HG03159 (cell line): ENCODE measurements at regions not wholly inside any gene's neighbourhood (a gene's known extent, or its start where the extent isn't known, plus 50 kb on each side); places are given as distances from the start of the nearest gene placed in this dataset.
"Not testable (repeated sequence)": the region's sequence is repeated elsewhere in the genome, so short reads cannot be mapped to it uniquely, and the experiment has no call there.

Experiments
- ATAC-seq: cut with Tn5 transposase; IDR thresholded peaks from one replicate; pipeline ENCODE4 v1.9.1; 2021; ENCODE audit warnings: mild to moderate bottlenecking, moderate library complexity; ENCODE audit not compliant: unreplicated experiment

- no peak for ATAC-seq
These were observed 476.8 kb upstream of the CYLC2 start for GRCh38 chr9:102518324-102518723.

GRCh38 chr9:102514541-102514940, 480.6 kb upstream of the CYLC2 start:
- ATAC-seq: no peak

GRCh38 chr9:102507044-102507687, 488.0 kb upstream of the CYLC2 start:
- ATAC-seq: no peak

- ATAC-seq: no peak
These were observed 488.7 kb upstream of the CYLC2 start for GRCh38 chr9:102506406-102506805.

GRCh38 chr9:102499468-102499867, 495.7 kb upstream of the CYLC2 start:
- ATAC-seq: no peak

- ATAC-seq: no peak
These were observed 497.4 kb upstream of the CYLC2 start for GRCh38 chr9:102497709-102498108.

- not testable (repeated sequence) for ATAC-seq
These were observed 508.2 kb upstream of the CYLC2 start for GRCh38 chr9:102486976-102487375.

GRCh38 chr9:102483651-102484050, 511.5 kb upstream of the CYLC2 start:
- ATAC-seq: no peak

GRCh38 chr9:102482776-102483175, 512.4 kb upstream of the CYLC2 start:
- ATAC-seq: no peak

- ATAC-seq: no peak
These were observed 515.9 kb upstream of the CYLC2 start for GRCh38 chr9:102479191-102479590.

GRCh38 chr9:102474357-102474756, 520.8 kb upstream of the CYLC2 start:
- ATAC-seq: no peak

- ATAC-seq: not testable (repeated sequence)
These were observed 525.7 kb upstream of the CYLC2 start for GRCh38 chr9:102469430-102469829.

- no peak for ATAC-seq
These were observed 533.8 kb upstream of the CYLC2 start for GRCh38 chr9:102461156-102461819.

- no peak for ATAC-seq
These were observed 535.3 kb upstream of the CYLC2 start for GRCh38 chr9:102459828-102460227.

- no peak for ATAC-seq
These were observed 538.6 kb upstream of the CYLC2 start for GRCh38 chr9:102456562-102456961.

GRCh38 chr9:102445906-102446305, 549.2 kb upstream of the CYLC2 start:
- no peak for ATAC-seq

GRCh38 chr9:102445181-102445747, 549.9 kb upstream of the CYLC2 start:
- no peak for ATAC-seq

GRCh38 chr9:102439583-102439982, 555.5 kb upstream of the CYLC2 start:
- ATAC-seq: no peak

GRCh38 chr9:102436599-102436998, 558.5 kb upstream of the CYLC2 start:
- not testable (repeated sequence) for ATAC-seq

GRCh38 chr9:102435427-102435826, 559.7 kb upstream of the CYLC2 start:
- no peak for ATAC-seq

- no peak for ATAC-seq
These were observed 560.6 kb upstream of the CYLC2 start for GRCh38 chr9:102434545-102434944.

- ATAC-seq: no peak
These were observed 566.8 kb upstream of the CYLC2 start for GRCh38 chr9:102428305-102428704.
